IMR-90 (cell line): ENCODE measurements at regions not wholly inside any gene's neighbourhood (a gene's known extent, or its start where the extent isn't known, plus 50 kb on each side); places are given as distances from the start of the nearest gene placed in this dataset.

Experiments
- CEBPB ChIP-seq: IDR thresholded peaks from 2 replicates; pipeline ENCODE4 v1.6.1; 2012; ENCODE audit warnings: low read depth, low read length, improper control_type of control experiment
- POLR2A ChIP-seq: IDR thresholded peaks from 2 replicates; pipeline ENCODE4 v1.6.1; 2012; ENCODE audit warnings: mild to moderate bottlenecking, low read depth, low read length
- RAD21 ChIP-seq: IDR thresholded peaks from 2 replicates; pipeline ENCODE4 v1.6.1; 2012; ENCODE audit warnings: low read length, improper control_type of control experiment
- RCOR1 ChIP-seq: IDR thresholded peaks from 2 replicates; pipeline ENCODE4 v1.6.1; 2012; ENCODE audit warnings: mild to moderate bottlenecking, low read length, improper control_type of control experiment; ENCODE audit not compliant: insufficient replicate concordance
- TF ChIP-seq, protein P1 (sequence below): conservative IDR thresholded peaks from 2 replicates; pipeline ENCODE4 v1.5.1; 2012; ENCODE audit warnings: mild to moderate bottlenecking, low read depth, low read length, improper control_type of control experiment

DNA sequence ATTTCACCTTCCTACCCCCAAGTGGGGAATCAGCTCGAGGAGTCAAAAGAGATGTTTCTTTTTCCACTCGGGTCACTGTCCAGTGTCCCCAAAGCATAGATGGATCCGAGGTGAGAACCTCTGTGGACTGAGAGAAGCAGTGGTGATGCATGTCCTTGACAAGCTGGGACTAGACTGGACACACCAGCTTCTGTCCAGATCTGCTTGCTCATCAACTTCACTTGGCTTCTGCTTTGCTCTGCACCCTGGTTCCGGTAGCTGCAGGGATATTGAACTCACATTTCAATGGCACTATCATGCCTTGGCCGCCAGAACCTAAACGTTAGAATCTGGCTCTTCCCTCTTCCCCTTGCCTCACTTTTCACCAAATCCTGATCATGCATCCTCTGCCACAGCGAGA is 50.3 kb upstream of the CXCL12 start:
- TF ChIP-seq RCOR1 (no peak), RAD21 (no peak), CEBPB (no peak), POLR2A (no peak)
- TF ChIP-seq, protein P1, sequence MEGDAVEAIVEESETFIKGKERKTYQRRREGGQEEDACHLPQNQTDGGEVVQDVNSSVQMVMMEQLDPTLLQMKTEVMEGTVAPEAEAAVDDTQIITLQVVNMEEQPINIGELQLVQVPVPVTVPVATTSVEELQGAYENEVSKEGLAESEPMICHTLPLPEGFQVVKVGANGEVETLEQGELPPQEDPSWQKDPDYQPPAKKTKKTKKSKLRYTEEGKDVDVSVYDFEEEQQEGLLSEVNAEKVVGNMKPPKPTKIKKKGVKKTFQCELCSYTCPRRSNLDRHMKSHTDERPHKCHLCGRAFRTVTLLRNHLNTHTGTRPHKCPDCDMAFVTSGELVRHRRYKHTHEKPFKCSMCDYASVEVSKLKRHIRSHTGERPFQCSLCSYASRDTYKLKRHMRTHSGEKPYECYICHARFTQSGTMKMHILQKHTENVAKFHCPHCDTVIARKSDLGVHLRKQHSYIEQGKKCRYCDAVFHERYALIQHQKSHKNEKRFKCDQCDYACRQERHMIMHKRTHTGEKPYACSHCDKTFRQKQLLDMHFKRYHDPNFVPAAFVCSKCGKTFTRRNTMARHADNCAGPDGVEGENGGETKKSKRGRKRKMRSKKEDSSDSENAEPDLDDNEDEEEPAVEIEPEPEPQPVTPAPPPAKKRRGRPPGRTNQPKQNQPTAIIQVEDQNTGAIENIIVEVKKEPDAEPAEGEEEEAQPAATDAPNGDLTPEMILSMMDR: no peak
